Lower leg skin (tissue), 4 donors: ENCODE measurements at regions not wholly inside any gene's neighbourhood (a gene's known extent, or its start where the extent isn't known, plus 50 kb on each side); places are given as distances from the start of the nearest gene placed in this dataset.

Source experiments
- DNase-seq, 2 donors: peaks; one replicate each; pipeline ENCODE4 v3.0.0-alpha.2; 2019; ENCODE audit warnings: low spot score in 2 of 2
- H3K4me3 ChIP-seq: fragments of 200-600 bp; sonication (generic); 2 replicates; pipeline ENCODE4 v1.5.1; 2017; ENCODE audit warnings: mild to moderate bottlenecking, low read depth; ENCODE audit not compliant: poor library complexity, severe bottlenecking
- CTCF ChIP-seq, 3 donors: fragments of 450-650 bp; IDR thresholded peaks; one replicate each; pipeline ENCODE4 v1.5.1; 2016; ENCODE audit warnings: antibody characterized with exemption in 3 of 3, mild to moderate bottlenecking in 3 of 3, moderate library complexity in 2 of 3
- POLR2A ChIP-seq, 2 donors: fragments of 450-650 bp; IDR thresholded peaks; one replicate each; pipeline ENCODE4 v1.6.1; 2016 to 2017; ENCODE audit warnings: antibody characterized with exemption in 2 of 2, mild to moderate bottlenecking in 1 of 2, moderate library complexity in 1 of 2
- WGBS, 2 donors: methylation state at CpG; one replicate each; pipeline ENCODE4 v1.1.5; 2018; 5-methylcytosine and 5-hydroxymethylcytosine counted together
- intact Hi-C: fragments of 100-400 bp; cut with DNase I; formaldehyde crosslinking; loops from one replicate; pipeline ENCODE4 v1.15.0; 2023; ENCODE audit warnings: low total_unique reads

- TF ChIP-seq POLR2A (IDR thresholded peaks at IDR 0.05) = no peak
- TF ChIP-seq CTCF (IDR thresholded peaks at IDR 0.05) = no peak
- intact Hi-C loops = no loop called here
- WGBS, 2 donors = 62 to 71% methylated on average over 6 of the region's 6 CpGs
- peak in 1 of 2 donors; percentile 39 for DNase-seq
- H3K4me3 ChIP-seq = no peak overlapping the region
Measured at GRCh38 chr1:48082271-48082962, 85.2 kb upstream of the TRABD2B start.

- 70 to 76% methylated on average over 6 of the region's 6 CpGs for WGBS, 2 donors
- TF ChIP-seq POLR2A (IDR thresholded peaks at IDR 0.05) (no peak), CTCF (IDR thresholded peaks at IDR 0.05) (no peak)
- no peak overlapping the region for H3K4me3 ChIP-seq
- intact Hi-C loops = no loop called here
- DNase-seq = peak in 1 of 2 donors; percentile 59
Measured at GRCh38 chr1:48080331-48081255, 83.4 kb upstream of the TRABD2B start.

GRCh38 chr1:48079096-48079495 lies 81.9 kb upstream of the TRABD2B start:
- no peak overlapping the region for H3K4me3 ChIP-seq
- 70 to 85% methylated on average over 1 of the region's 1 CpG for WGBS, 2 donors
- TF ChIP-seq POLR2A (IDR thresholded peaks at IDR 0.05) (no peak), CTCF (IDR thresholded peaks at IDR 0.05) (no peak)
- intact Hi-C loops = no loop called here
- DNase-seq = peak in 1 of 2 donors; percentile 5

GRCh38 chr1:48077795-48078222 lies 80.6 kb upstream of the TRABD2B start:
- intact Hi-C loops = no loop called here
- peak in 1 of 2 donors; percentile 17 for DNase-seq
- no peak overlapping the region for H3K4me3 ChIP-seq
- TF ChIP-seq POLR2A (IDR thresholded peaks at IDR 0.05) (no peak), CTCF (IDR thresholded peaks at IDR 0.05) (no peak)
- WGBS, 2 donors = 79% methylated on average over 5 of the region's 5 CpGs

GRCh38 chr1:48076017-48076416 lies 78.8 kb upstream of the TRABD2B start:
- no peak for TF ChIP-seq CTCF (IDR thresholded peaks at IDR 0.05)
- TF ChIP-seq POLR2A (IDR thresholded peaks at IDR 0.05) = no peak
- no peak for DNase-seq
- intact Hi-C loops = no loop called here
- H3K4me3 ChIP-seq = no peak overlapping the region
